ENCODE measurements at regions not wholly inside any gene's neighbourhood (a gene's known extent, or its start where the extent isn't known, plus 50 kb on each side); places are given as distances from the start of the nearest gene placed in this dataset.

DNA sequence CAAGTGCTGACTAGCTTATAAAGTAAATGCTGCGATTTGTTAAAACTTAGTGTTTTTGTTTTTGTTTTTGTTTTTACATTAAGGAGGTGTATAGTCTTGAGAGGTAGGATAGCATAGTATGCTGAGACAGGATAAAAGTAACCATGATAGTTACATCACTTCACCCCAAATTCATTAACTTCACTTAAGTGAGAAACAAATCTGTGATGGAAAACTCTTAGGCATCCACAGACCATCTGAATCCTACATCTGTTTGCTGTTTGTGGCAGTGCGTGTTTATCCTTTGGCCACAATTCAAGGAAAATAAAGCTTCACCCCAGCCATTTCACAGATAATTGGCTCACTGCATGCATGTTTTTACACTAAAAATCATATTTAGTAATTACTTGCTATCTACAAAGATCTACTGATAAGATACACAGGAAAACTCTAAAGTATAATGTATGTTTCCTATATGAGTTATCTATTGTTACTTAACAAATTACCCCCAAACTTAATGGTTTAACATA, 82.0 kb downstream of the ZNF622 start:
- Histone ChIP-seq H3K27me3 (replicated peaks; ENCODE audit: insufficient read depth, low read length) (no peaks in the 10 kb centered on the region), H3K79me2 (ENCODE audit: low read length) (no peaks in the 10 kb centered on the region), H2AFZ (ENCODE audit: low read length) (no peak overlapping the region), H3K4me3 (ENCODE audit: low read length) (no peak overlapping the region), H4K20me1 (ENCODE audit: insufficient read depth, low read length) (no peaks in the 10 kb centered on the region), H3K9me2 (replicated peaks; ENCODE audit: insufficient read depth, low read length) (no peaks in the 10 kb centered on the region), H3K36me3 (replicated peaks; ENCODE audit: insufficient read depth, low read length) (no peaks in the 10 kb centered on the region), H3K27ac (ENCODE audit: low read length) (no peak overlapping the region), H3K9me3 (replicated peaks; ENCODE audit: insufficient read depth, low read length) (no peaks in the 10 kb centered on the region), H3K9ac (ENCODE audit: low read length) (no peak overlapping the region), H3K4me1 (ENCODE audit: low read length) (no peaks in the 10 kb centered on the region), H3F3A (ENCODE audit: insufficient read depth, low read length) (no peaks in the 10 kb centered on the region), H3K4me2 (ENCODE audit: low read depth, low read length) (no peak overlapping the region)
- DNase-seq = no peak
- TF ChIP-seq CTCF (IDR thresholded peaks at IDR 0.05; ENCODE audit: low read length) = no peak
- TF ChIP-seq EZH2 (optimal IDR thresholded peaks at IDR 0.05; ENCODE audit: low read depth, low read length) = no peak
- no peak for TF ChIP-seq EZH2phosphoT487 (IDR thresholded peaks at IDR 0.05; ENCODE audit: low read length)

GRCh38 chr5:16382047-16382446, 83.6 kb downstream of the ZNF622 start:
- H3K27ac ChIP-seq (ENCODE audit: low read length) = no peak overlapping the region
- H4K20me1 ChIP-seq (ENCODE audit: insufficient read depth, low read length) = no peaks in the 10 kb centered on the region
- DNase-seq = no peak
- no peak overlapping the region for H2AFZ ChIP-seq (ENCODE audit: low read length)
- no peaks in the 10 kb centered on the region for H3K4me1 ChIP-seq (ENCODE audit: low read length)
- H3F3A ChIP-seq (ENCODE audit: insufficient read depth, low read length) = no peaks in the 10 kb centered on the region
- H3K27me3 ChIP-seq (replicated peaks; ENCODE audit: insufficient read depth, low read length) = no peaks in the 10 kb centered on the region
- no peak overlapping the region for H3K4me3 ChIP-seq (ENCODE audit: low read length)
- TF ChIP-seq CTCF (IDR thresholded peaks at IDR 0.05; ENCODE audit: low read length) = no peak
- no peak for TF ChIP-seq EZH2 (optimal IDR thresholded peaks at IDR 0.05; ENCODE audit: low read depth, low read length)
- TF ChIP-seq EZH2phosphoT487 (IDR thresholded peaks at IDR 0.05; ENCODE audit: low read length) = no peak
- no peaks in the 10 kb centered on the region for H3K9me2 ChIP-seq (replicated peaks; ENCODE audit: insufficient read depth, low read length)
- H3K79me2 ChIP-seq (ENCODE audit: low read length) = no peaks in the 10 kb centered on the region
- H3K4me2 ChIP-seq (ENCODE audit: low read depth, low read length) = no peak overlapping the region
- H3K9ac ChIP-seq (ENCODE audit: low read length) = no peak overlapping the region
- H3K9me3 ChIP-seq (replicated peaks; ENCODE audit: insufficient read depth, low read length) = no peaks in the 10 kb centered on the region
- no peaks in the 10 kb centered on the region for H3K36me3 ChIP-seq (replicated peaks; ENCODE audit: insufficient read depth, low read length)

GRCh38 chr5:16378762-16379161, 86.8 kb downstream of the ZNF622 start:
- no peaks in the 10 kb centered on the region for H3K36me3 ChIP-seq (replicated peaks; ENCODE audit: insufficient read depth, low read length)
- no peaks in the 10 kb centered on the region for H4K20me1 ChIP-seq (ENCODE audit: insufficient read depth, low read length)
- H3K9me3 ChIP-seq (replicated peaks; ENCODE audit: insufficient read depth, low read length) = no peaks in the 10 kb centered on the region
- no peak for DNase-seq
- H3F3A ChIP-seq (ENCODE audit: insufficient read depth, low read length) = no peaks in the 10 kb centered on the region
- H3K4me1 ChIP-seq (ENCODE audit: low read length) = no peaks in the 10 kb centered on the region
- no peak overlapping the region for H2AFZ ChIP-seq (ENCODE audit: low read length)
- no peak overlapping the region for H3K9ac ChIP-seq (ENCODE audit: low read length)
- no peak overlapping the region for H3K4me3 ChIP-seq (ENCODE audit: low read length)
- no peak overlapping the region for H3K4me2 ChIP-seq (ENCODE audit: low read depth, low read length)
- H3K27ac ChIP-seq (ENCODE audit: low read length) = no peak overlapping the region
- no peaks in the 10 kb centered on the region for H3K9me2 ChIP-seq (replicated peaks; ENCODE audit: insufficient read depth, low read length)
- no peaks in the 10 kb centered on the region for H3K27me3 ChIP-seq (replicated peaks; ENCODE audit: insufficient read depth, low read length)
- TF ChIP-seq CTCF (IDR thresholded peaks at IDR 0.05; ENCODE audit: low read length) = no peak
- H3K79me2 ChIP-seq (ENCODE audit: low read length) = no peaks in the 10 kb centered on the region
